ENCODE measurements at regions not wholly inside any gene's neighbourhood (a gene's known extent, or its start where the extent isn't known, plus 50 kb on each side); places are given as distances from the start of the nearest gene placed in this dataset.
"Not testable (repeated sequence)": the region's sequence is repeated elsewhere in the genome, so short reads cannot be mapped to it uniquely, and the experiment has no call there.

- no peaks in the 10 kb centered on the region for H3K27me3 ChIP-seq (ENCODE audit: insufficient read depth, low read length)
- TF ChIP-seq, protein P1, sequence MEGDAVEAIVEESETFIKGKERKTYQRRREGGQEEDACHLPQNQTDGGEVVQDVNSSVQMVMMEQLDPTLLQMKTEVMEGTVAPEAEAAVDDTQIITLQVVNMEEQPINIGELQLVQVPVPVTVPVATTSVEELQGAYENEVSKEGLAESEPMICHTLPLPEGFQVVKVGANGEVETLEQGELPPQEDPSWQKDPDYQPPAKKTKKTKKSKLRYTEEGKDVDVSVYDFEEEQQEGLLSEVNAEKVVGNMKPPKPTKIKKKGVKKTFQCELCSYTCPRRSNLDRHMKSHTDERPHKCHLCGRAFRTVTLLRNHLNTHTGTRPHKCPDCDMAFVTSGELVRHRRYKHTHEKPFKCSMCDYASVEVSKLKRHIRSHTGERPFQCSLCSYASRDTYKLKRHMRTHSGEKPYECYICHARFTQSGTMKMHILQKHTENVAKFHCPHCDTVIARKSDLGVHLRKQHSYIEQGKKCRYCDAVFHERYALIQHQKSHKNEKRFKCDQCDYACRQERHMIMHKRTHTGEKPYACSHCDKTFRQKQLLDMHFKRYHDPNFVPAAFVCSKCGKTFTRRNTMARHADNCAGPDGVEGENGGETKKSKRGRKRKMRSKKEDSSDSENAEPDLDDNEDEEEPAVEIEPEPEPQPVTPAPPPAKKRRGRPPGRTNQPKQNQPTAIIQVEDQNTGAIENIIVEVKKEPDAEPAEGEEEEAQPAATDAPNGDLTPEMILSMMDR (IDR thresholded peaks at IDR 0.05; ENCODE audit: extremely low read depth, low read depth, low read length) = no peak
- no peak overlapping the region for H3K4me2 ChIP-seq (ENCODE audit: insufficient read depth, low read length)
- H3K79me2 ChIP-seq (ENCODE audit: insufficient read depth, low read length) = no peaks in the 10 kb centered on the region
- no peaks in the 10 kb centered on the region for H3K9me3 ChIP-seq (ENCODE audit: low read depth, low read length)
- H3K27ac ChIP-seq (ENCODE audit: low read depth, low read length) = no peak overlapping the region
- no peaks in the 10 kb centered on the region for H4K20me1 ChIP-seq (ENCODE audit: insufficient read depth, low read length)
- no peak overlapping the region for H3K4me3 ChIP-seq (ENCODE audit: insufficient read depth, low read length)
- H3K4me1 ChIP-seq (ENCODE audit: insufficient read depth, low read length) = no peaks in the 10 kb centered on the region
- no peaks in the 10 kb centered on the region for H3K36me3 ChIP-seq (ENCODE audit: insufficient read depth, low read length)
- DNase-seq (ENCODE audit: insufficient read length, low spot score, missing footprints) = peak; percentile 73
- peak overlapping the region; percentile 6 for H2AFZ ChIP-seq (ENCODE audit: low read length)
Measured at GRCh38 chr17:65293584-65294180, 156.5 kb downstream of the RGS9 start.

DNA sequence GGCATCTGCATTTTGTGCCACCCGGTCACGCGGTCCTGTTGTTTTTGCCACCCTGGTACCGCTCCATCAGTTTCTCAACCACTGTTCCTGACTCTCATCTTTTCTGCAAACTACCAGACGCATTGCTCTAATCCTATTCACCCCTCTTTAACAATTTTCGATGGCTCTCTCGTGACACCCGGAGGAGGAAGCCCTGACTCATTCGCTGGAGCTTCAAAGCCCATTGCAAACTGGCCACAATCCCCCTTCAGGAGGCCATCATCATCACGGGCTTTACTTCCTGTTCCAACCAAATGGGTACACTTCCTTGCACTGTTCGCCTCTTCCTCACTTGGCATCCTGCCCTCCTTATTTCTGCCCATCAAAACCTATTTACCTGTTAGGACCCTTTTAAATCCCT lies 155.3 kb downstream of the RGS9 start:
- TF ChIP-seq, protein P1 (IDR thresholded peaks at IDR 0.05; ENCODE audit: extremely low read depth, low read depth, low read length) = no peak

DNA sequence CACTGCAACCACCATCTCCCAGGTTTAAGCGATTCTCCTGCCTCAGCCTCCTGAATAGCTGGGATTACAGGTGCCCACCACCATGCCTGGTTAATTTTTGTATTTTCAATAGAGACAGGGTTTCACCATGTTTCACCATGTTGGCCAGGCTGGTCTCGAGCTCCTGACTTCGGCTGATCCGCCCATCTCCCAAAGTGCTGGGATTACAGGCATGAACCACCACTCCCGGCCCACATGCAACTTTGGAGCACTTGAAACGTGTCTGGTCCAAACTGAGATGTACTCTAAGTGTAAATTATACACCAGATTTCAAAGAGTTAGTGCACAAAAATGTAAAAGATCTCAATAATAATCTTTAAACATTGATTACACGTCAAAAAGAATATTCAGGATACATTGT lies 154.1 kb downstream of the RGS9 start:
- DNase-seq (ENCODE audit: insufficient read length, low spot score, missing footprints); H4K20me1 ChIP-seq (ENCODE audit: insufficient read depth, low read length); H3K4me2 ChIP-seq (ENCODE audit: insufficient read depth, low read length); H3K4me1 ChIP-seq (ENCODE audit: insufficient read depth, low read length); H3K4me3 ChIP-seq (ENCODE audit: insufficient read depth, low read length); H3K79me2 ChIP-seq (ENCODE audit: insufficient read depth, low read length); H3K36me3 ChIP-seq (ENCODE audit: insufficient read depth, low read length); H2AFZ ChIP-seq (ENCODE audit: low read length); H3K9me3 ChIP-seq (ENCODE audit: low read depth, low read length); H3K27me3 ChIP-seq (ENCODE audit: insufficient read depth, low read length); H3K27ac ChIP-seq (ENCODE audit: low read depth, low read length): not testable (repeated sequence)

More for the DNA sequence above, 155.3 kb downstream of the RGS9 start:
- Histone ChIP-seq H2AFZ (ENCODE audit: low read length) (no peak overlapping the region), H3K9me3 (ENCODE audit: low read depth, low read length) (no peaks in the 10 kb centered on the region), H3K27ac (ENCODE audit: low read depth, low read length) (no peak overlapping the region), H3K79me2 (ENCODE audit: insufficient read depth, low read length) (no peaks in the 10 kb centered on the region), H3K4me1 (ENCODE audit: insufficient read depth, low read length) (peaks cover under 1% of the 10 kb centered on the region), H3K4me3 (ENCODE audit: insufficient read depth, low read length) (no peak overlapping the region), H3K27me3 (ENCODE audit: insufficient read depth, low read length) (no peaks in the 10 kb centered on the region), H3K4me2 (ENCODE audit: insufficient read depth, low read length) (no peak overlapping the region), H4K20me1 (ENCODE audit: insufficient read depth, low read length) (no peaks in the 10 kb centered on the region), H3K36me3 (ENCODE audit: insufficient read depth, low read length) (no peaks in the 10 kb centered on the region)
- no peak for DNase-seq (ENCODE audit: insufficient read length, low spot score, missing footprints)

- no peaks in the 10 kb centered on the region for H3K36me3 ChIP-seq (ENCODE audit: insufficient read depth, low read length)
- no peak overlapping the region for H2AFZ ChIP-seq (ENCODE audit: low read length)
- H3K4me1 ChIP-seq (ENCODE audit: insufficient read depth, low read length) = peaks cover 10% of the 10 kb centered on the region
- no peak overlapping the region for H3K4me3 ChIP-seq (ENCODE audit: insufficient read depth, low read length)
- no peak for DNase-seq (ENCODE audit: insufficient read length, low spot score, missing footprints)
- no peak overlapping the region for H3K4me2 ChIP-seq (ENCODE audit: insufficient read depth, low read length)
- no peaks in the 10 kb centered on the region for H4K20me1 ChIP-seq (ENCODE audit: insufficient read depth, low read length)
- H3K79me2 ChIP-seq (ENCODE audit: insufficient read depth, low read length) = no peaks in the 10 kb centered on the region
- TF ChIP-seq, protein P1 (IDR thresholded peaks at IDR 0.05; ENCODE audit: extremely low read depth, low read depth, low read length) = no peak
- no peak overlapping the region for H3K27ac ChIP-seq (ENCODE audit: low read depth, low read length)
- H3K27me3 ChIP-seq (ENCODE audit: insufficient read depth, low read length) = no peaks in the 10 kb centered on the region
- no peaks in the 10 kb centered on the region for H3K9me3 ChIP-seq (ENCODE audit: low read depth, low read length)
Measured at GRCh38 chr17:65290616-65291015, 153.4 kb downstream of the RGS9 start.
